Hepatocyte (in vitro differentiated cells): ENCODE measurements at regions not wholly inside any gene's neighbourhood (a gene's known extent, or its start where the extent isn't known, plus 50 kb on each side); places are given as distances from the start of the nearest gene placed in this dataset.

Source experiments
- EZH2 ChIP-seq: fragments of 200-600 bp; sonication (generic); IDR thresholded peaks from 2 replicates; pipeline ENCODE4 v1.6.1; 2016; ENCODE audit warnings: antibody characterized with exemption, mild to moderate bottlenecking, borderline replicate concordance
- TF ChIP-seq, protein P1 (sequence below): fragments of 200-600 bp; sonication (generic); IDR thresholded peaks from 2 replicates; pipeline ENCODE4 v1.5.1; 2016; ENCODE audit warnings: antibody characterized with exemption, mild to moderate bottlenecking; ENCODE audit not compliant: poor library complexity

- TF ChIP-seq, protein P1, sequence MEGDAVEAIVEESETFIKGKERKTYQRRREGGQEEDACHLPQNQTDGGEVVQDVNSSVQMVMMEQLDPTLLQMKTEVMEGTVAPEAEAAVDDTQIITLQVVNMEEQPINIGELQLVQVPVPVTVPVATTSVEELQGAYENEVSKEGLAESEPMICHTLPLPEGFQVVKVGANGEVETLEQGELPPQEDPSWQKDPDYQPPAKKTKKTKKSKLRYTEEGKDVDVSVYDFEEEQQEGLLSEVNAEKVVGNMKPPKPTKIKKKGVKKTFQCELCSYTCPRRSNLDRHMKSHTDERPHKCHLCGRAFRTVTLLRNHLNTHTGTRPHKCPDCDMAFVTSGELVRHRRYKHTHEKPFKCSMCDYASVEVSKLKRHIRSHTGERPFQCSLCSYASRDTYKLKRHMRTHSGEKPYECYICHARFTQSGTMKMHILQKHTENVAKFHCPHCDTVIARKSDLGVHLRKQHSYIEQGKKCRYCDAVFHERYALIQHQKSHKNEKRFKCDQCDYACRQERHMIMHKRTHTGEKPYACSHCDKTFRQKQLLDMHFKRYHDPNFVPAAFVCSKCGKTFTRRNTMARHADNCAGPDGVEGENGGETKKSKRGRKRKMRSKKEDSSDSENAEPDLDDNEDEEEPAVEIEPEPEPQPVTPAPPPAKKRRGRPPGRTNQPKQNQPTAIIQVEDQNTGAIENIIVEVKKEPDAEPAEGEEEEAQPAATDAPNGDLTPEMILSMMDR: no peak
- TF ChIP-seq EZH2: no peak
Measured at GRCh38 chr5:28499766-28500290, 1461.4 kb upstream of the CDH9 start.
